GM21619 (cell line): ENCODE measurements at regions not wholly inside any gene's neighbourhood (a gene's known extent, or its start where the extent isn't known, plus 50 kb on each side); places are given as distances from the start of the nearest gene placed in this dataset.
A peak's percentile ranks its signal among the peaks of the same experiment; 100 is the strongest.
"Not testable (repeated sequence)": the region's sequence is repeated elsewhere in the genome, so short reads cannot be mapped to it uniquely, and the experiment has no call there.

ENCODE experiments used
- ATAC-seq: cut with Tn5 transposase; IDR thresholded peaks from one replicate; pipeline ENCODE4 v1.9.1; 2021; ENCODE audit not compliant: unreplicated experiment

- ATAC-seq: peak; percentile 55
Measured at GRCh38 chr10:21368022-21368582, 157.4 kb downstream of the SKIDA1 start.

DNA sequence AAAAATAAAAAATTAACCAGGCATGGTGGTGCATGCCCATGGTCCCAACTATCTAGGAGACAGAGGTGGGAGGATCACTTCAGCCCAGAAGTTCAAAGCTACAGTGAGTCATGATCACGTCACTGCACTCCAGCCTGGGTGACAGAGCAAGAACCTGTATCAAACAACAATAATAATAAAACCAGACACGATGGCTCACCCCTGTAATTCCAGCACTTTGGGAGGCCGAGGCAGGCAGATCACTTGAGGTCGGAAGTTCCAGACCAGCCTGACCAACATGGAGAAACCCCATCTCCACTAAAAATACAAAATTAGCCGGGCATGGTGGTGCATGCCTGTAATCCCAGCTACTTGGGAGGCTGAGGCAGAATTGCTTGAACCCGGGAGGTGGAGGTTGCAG is 159.4 kb downstream of the SKIDA1 start:
- not testable (repeated sequence) for ATAC-seq

DNA sequence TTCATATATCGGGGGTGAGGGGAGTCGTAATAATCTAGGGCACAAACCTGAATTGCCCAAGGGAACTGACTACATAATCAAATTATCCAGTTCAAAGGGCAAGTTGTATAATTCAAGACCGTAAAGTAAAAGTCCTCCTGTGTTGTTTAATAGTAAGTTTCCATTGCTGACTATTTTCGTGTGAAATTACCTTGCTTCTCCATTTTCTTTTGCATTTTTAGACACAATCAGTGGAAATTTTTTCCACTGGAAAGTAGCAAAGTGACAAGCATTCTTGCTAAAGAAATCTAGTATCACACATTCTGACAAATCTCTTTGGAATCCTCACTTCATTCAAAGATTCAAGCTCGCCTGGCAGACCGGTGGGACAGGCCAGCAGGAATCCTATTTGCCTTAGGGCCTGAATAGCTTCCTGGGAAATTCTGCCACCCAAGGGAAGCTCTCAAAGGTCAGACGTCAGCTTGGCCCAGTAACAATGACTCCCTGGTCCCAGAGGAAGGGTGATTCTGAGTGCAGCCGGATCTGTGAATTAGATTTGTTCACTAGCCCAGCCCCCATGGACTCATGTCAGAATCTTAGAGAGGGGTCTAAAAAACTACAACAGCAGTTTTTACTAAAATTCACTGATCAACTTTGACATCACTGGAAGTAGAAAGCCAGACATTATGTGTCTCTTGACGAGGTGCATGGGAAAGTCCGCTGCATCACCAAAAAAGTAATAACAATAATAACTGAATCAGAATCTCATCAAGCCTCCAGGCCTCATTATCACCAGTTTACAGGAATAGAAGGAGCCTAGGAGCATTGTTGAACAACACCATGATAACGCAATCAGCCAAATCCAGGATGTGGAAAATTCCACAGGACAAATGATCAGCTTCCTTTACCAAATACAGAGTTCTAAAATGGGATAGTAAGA is 161.0 kb downstream of the SKIDA1 start:
- ATAC-seq: no peak

DNA sequence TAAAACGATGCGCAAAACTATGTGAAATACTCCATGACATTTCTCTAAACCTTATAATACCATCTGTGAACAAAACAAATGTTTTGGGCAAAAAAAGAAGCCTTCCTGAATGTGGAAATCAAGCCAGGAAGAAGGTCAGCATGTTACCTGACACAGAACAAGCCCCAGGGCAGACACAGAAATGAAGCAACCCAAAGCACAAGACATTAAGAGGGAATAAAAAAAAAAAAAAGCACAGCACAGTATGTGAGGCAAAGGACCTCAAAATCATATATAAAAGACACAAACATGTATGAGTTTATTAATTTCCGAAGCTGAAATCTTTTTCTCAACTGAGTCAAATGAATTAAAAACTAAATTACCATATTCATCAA is 161.8 kb downstream of the SKIDA1 start:
- ATAC-seq: no peak

DNA sequence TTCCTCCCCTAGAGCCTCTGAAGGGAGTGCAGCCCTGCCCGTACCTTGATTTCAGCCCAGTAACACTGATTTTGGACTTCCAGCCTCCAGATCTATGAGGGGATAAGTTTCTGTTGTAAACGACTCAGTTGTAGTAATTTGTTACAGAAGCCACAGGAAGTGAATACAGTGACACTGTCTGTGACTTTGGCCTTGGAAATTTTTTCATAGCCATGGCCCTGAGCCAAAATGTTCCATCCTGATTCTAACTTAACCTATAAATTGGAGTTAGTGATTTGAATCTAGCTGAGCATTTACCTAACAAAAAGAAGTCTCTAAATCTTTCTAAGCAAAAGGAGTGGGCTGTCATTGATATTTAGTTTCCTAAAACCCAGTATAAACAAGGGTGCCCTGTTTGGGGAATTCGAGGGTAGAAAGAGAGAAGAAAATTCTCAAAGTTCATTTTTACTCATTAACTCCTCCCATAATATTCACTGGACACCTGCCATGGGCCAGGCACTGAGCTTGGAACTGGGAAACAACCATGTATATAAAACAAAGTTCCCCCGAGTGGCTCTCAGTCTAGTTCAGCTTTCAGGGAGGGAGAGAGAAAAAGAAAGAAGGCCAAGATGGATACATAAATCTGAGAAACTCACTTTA is 162.3 kb downstream of the SKIDA1 start:
- ATAC-seq: no peak

DNA sequence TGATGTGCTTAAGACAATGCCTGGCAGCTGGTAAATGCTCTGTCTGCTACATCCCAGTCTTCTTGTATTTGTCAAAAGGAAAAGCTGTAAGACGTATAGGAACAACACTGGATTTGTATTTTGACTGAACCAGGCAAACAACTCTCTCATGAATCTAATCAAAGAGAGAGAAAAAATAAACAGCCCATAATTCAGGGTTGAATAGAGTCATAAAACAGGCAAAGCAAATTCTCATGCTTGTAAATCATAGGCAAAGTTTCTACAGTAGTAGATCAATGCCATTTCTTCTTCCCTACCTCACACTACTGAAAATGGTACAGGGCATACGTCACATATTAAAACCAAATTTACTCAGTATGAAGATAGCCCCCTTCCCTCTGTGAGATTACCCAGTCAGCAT is 166.3 kb downstream of the SKIDA1 start:
- no peak for ATAC-seq

DNA sequence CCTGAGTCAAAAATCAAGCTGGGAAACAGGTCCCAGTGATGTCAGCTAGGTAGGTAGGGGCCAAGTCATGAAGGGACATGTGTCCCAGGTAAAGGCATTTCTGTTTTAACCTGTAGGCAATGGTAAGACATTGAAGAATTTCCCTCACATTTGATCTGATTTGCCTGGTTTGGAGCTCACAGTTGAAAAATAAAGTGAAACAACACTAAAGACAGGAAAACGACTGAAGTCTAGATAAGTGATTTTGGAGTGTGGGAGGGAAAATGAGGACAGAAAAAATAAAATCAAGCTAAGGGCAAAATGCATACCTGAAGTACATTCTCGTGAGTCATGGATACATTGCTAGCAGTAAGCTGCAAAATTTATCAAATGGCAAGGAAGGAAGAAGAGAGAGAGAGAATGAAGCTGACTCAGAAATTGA is 169.9 kb downstream of the SKIDA1 start:
- no peak for ATAC-seq

GRCh38 chr10:21352886-21353285 is 172.6 kb downstream of the SKIDA1 start:
- ATAC-seq: peak; percentile 71

DNA sequence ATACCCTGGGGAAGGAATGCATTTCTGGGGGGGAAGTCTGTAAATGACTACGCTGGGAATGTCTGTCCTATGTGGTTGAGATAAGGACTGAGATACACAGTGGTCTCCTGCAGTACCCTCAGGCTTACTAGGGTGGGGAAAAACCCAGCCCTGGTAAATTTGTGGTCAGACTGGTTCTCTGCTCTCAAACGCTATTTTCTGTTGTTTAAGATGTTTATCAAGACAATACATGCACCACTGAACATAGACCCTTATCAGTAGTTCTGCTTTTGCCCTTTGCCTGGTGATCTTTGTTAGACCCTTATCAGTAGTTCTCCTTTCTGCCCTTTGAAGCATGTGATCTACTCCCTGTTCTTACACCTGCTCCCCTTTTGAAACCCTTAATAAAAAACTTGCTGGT is 173.9 kb downstream of the SKIDA1 start:
- ATAC-seq: not testable (repeated sequence)

DNA sequence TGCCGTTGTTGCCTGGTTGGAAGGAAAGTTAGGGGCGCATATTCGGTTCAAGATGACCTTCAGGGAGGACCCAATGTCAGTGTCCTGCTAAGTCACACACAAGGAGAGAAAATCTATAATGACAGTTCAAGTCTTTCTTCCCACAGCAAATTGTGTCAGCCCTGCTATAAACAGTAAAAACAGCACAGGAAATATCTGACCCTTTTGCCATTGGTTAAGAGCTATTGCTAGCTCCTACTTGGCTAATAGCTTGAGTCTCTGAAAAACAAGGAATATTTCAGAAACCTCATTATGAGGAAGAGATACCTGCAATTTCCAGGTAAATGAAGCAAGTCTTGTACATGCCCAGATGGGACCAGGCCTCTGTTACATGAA is 175.6 kb downstream of the SKIDA1 start:
- no peak for ATAC-seq

- ATAC-seq: no peak
Measured at GRCh38 chr10:21347785-21348170, 177.7 kb downstream of the SKIDA1 start.

- ATAC-seq: no peak
Measured at GRCh38 chr10:21347043-21347784, 178.3 kb downstream of the SKIDA1 start.

DNA sequence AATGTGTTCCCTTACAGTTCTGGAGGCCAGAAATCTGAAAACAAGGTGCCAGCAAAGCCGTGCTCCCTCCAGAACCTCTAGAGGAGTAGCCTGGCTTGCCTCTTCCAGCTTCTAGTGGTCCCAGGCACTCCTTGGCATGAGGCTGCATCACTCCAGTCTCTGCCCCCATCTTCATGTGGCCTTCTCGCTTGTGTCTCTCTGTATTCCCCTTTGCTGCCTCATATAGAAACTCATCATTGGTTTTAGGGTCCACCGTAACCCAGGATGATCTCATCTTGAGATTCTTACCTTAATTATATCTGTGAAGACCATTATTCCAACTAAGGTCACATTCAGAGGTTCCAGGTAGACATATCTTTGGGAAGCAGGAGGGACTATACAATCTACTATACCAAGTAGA is 182.4 kb downstream of the SKIDA1 start:
- no peak for ATAC-seq

DNA sequence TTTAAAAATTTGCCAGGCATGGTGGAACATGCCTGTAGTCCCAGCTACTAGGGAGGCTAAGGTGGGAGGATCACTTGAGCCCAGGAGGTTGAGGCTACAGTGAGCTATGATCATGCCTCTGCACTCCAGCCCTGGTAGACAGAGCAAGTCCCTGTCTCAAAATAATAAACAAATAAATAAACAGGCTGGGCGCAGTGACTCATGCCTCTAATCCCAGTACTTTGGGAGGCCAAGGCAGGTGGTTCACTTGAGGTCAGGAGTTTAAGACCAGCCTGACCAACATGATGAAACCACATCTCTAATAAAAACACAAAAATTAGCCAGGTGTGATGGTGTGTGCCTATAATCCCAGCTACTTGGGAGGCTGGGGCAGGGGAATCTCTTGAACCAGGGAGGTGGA is 183.0 kb downstream of the SKIDA1 start:
- ATAC-seq: not testable (repeated sequence)

- no peak for ATAC-seq
Measured at GRCh38 chr10:21340331-21340730, 185.2 kb downstream of the SKIDA1 start.

GRCh38 chr10:21337171-21337792 is 188.2 kb downstream of the SKIDA1 start:
- ATAC-seq: no peak

DNA sequence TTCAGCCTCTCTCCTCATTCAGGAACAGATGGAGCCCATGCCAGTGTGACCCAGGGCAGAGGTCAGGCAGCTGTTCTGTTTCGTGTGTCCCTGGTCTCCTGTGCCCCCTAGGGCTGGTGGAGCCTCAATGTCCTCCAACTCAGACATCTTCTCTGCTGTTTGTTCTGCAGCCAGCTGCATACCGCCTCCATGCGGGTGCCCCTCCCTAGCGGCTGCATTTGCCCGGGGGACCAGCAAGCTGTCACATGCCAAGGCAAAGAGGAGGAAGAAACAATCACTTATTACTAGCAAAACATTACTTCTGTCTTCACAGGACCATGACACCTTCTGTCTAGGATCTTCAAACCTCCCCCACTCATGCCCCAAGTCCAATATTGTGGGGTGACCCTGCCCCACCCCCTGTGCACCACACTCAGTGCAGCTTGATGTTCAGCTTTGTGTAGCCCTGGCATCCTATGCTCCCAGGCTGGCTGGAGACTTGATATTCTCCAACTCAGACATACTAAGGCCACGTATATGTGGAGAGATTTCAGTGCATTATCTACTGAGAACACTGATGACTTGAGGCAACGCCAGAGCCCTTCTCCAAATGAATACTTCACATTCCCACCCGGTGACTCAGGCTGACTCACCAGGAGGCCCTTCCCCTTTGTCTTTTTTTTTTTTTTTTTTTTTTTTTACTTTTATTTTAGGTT is 188.9 kb downstream of the SKIDA1 start:
- no peak for ATAC-seq

GRCh38 chr10:21334891-21335696 is 190.4 kb downstream of the SKIDA1 start:
- no peak for ATAC-seq

GRCh38 chr10:21330628-21331020 is 194.9 kb downstream of the SKIDA1 start:
- no peak for ATAC-seq
